Lower leg skin (tissue), 4 donors: ENCODE measurements at regions not wholly inside any gene's neighbourhood (a gene's known extent, or its start where the extent isn't known, plus 50 kb on each side); places are given as distances from the start of the nearest gene placed in this dataset.

Experiments
- DNase-seq, 2 donors: peaks; one replicate each; pipeline ENCODE4 v3.0.0-alpha.2; 2019; ENCODE audit warnings: low spot score in 2 of 2
- H3K4me3 ChIP-seq: fragments of 200-600 bp; sonication (generic); 2 replicates; pipeline ENCODE4 v1.5.1; 2017; ENCODE audit warnings: mild to moderate bottlenecking, low read depth; ENCODE audit not compliant: poor library complexity, severe bottlenecking
- POLR2A ChIP-seq, 2 donors: fragments of 450-650 bp; IDR thresholded peaks; one replicate each; pipeline ENCODE4 v1.6.1; 2016 to 2017; ENCODE audit warnings: antibody characterized with exemption in 2 of 2, mild to moderate bottlenecking in 1 of 2, moderate library complexity in 1 of 2
- WGBS, 2 donors: methylation state at CpG; one replicate each; pipeline ENCODE4 v1.1.5; 2018; 5-methylcytosine and 5-hydroxymethylcytosine counted together
- intact Hi-C: fragments of 100-400 bp; cut with DNase I; formaldehyde crosslinking; loops from one replicate; pipeline ENCODE4 v1.15.0; 2023; ENCODE audit warnings: low total_unique reads
- TF ChIP-seq, protein P1 (sequence below), 3 donors: fragments of 450-650 bp; IDR thresholded peaks; one replicate each; pipeline ENCODE4 v1.5.1; 2016; ENCODE audit warnings: antibody characterized with exemption in 3 of 3, mild to moderate bottlenecking in 3 of 3, moderate library complexity in 2 of 3

- WGBS, 2 donors: 62 to 65% methylated on average over 4 of the region's 4 CpGs
- H3K4me3 ChIP-seq: no peak overlapping the region
- intact Hi-C loops: no loop called here
- TF ChIP-seq, protein P1, sequence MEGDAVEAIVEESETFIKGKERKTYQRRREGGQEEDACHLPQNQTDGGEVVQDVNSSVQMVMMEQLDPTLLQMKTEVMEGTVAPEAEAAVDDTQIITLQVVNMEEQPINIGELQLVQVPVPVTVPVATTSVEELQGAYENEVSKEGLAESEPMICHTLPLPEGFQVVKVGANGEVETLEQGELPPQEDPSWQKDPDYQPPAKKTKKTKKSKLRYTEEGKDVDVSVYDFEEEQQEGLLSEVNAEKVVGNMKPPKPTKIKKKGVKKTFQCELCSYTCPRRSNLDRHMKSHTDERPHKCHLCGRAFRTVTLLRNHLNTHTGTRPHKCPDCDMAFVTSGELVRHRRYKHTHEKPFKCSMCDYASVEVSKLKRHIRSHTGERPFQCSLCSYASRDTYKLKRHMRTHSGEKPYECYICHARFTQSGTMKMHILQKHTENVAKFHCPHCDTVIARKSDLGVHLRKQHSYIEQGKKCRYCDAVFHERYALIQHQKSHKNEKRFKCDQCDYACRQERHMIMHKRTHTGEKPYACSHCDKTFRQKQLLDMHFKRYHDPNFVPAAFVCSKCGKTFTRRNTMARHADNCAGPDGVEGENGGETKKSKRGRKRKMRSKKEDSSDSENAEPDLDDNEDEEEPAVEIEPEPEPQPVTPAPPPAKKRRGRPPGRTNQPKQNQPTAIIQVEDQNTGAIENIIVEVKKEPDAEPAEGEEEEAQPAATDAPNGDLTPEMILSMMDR (IDR thresholded peaks at IDR 0.05): no peak
- TF ChIP-seq POLR2A (IDR thresholded peaks at IDR 0.05): no peak
- DNase-seq: no peak
Measured at GRCh38 chr18:1895456-1896185, 675.7 kb downstream of the METTL4 start.

GRCh38 chr18:1906421-1906820 is 664.9 kb downstream of the METTL4 start:
- WGBS, 2 donors: 49 to 52% methylated on average over 1 of the region's 1 CpG
- no peak overlapping the region for H3K4me3 ChIP-seq
- no peak for DNase-seq
- intact Hi-C loops: no loop called here
- TF ChIP-seq POLR2A (IDR thresholded peaks at IDR 0.05): no peak
- TF ChIP-seq, protein P1 (IDR thresholded peaks at IDR 0.05): no peak

- 71 to 77% methylated on average over 3 of the region's 3 CpGs for WGBS, 2 donors
- no peak for DNase-seq
- TF ChIP-seq, protein P1 (IDR thresholded peaks at IDR 0.05): no peak
- no peak for TF ChIP-seq POLR2A (IDR thresholded peaks at IDR 0.05)
- H3K4me3 ChIP-seq: no peak overlapping the region
- intact Hi-C loops: no loop called here
Measured at GRCh38 chr18:1907470-1908206, 663.7 kb downstream of the METTL4 start.

- no peak for DNase-seq
- no peak for TF ChIP-seq POLR2A (IDR thresholded peaks at IDR 0.05)
- TF ChIP-seq, protein P1 (IDR thresholded peaks at IDR 0.05): no peak
- H3K4me3 ChIP-seq: no peak overlapping the region
- intact Hi-C loops: no loop called here
Measured at GRCh38 chr18:1914489-1914888, 656.8 kb downstream of the METTL4 start.

GRCh38 chr18:1916869-1917523 is 654.3 kb downstream of the METTL4 start:
- intact Hi-C loops: no loop called here
- no peak for DNase-seq
- H3K4me3 ChIP-seq: no peak overlapping the region
- WGBS, 2 donors: 91 to 92% methylated on average over 2 of the region's 2 CpGs
- TF ChIP-seq, protein P1 (IDR thresholded peaks at IDR 0.05): no peak
- TF ChIP-seq POLR2A (IDR thresholded peaks at IDR 0.05): no peak
